ENCODE measurements at regions not wholly inside any gene's neighbourhood (a gene's known extent, or its start where the extent isn't known, plus 50 kb on each side); places are given as distances from the start of the nearest gene placed in this dataset.

GRCh38 chr9:28378231-28378630 is 805.0 kb upstream of the C9orf72 start:
- H3K27me3 ChIP-seq, result no peaks in the 10 kb centered on the region
- no peak overlapping the region for H3K4me3 ChIP-seq
- H3K27ac ChIP-seq, result no peak overlapping the region
- ATAC-seq, result peak; percentile 60
- no peak for TF ChIP-seq CTCF (IDR thresholded peaks at IDR 0.05)
- no peaks in the 10 kb centered on the region for H3K9me3 ChIP-seq
- H3K4me1 ChIP-seq, result no peaks in the 10 kb centered on the region
- intact Hi-C loops (cut with DNase I), result no loop called here
- DNase-seq, result no peak
- no peaks in the 10 kb centered on the region for H3K36me3 ChIP-seq

- Histone ChIP-seq H3K4me1 (no peaks in the 10 kb centered on the region), H3K36me3 (no peaks in the 10 kb centered on the region), H3K9me3 (no peaks in the 10 kb centered on the region), H3K27me3 (no peaks in the 10 kb centered on the region), H3K27ac (no peak overlapping the region), H3K4me3 (no peak overlapping the region)
- TF ChIP-seq CTCF (IDR thresholded peaks at IDR 0.05), result no peak
- intact Hi-C loops (cut with DNase I), result no loop called here
- DNase-seq, result no peak
- ATAC-seq, result no peak
These were observed 805.8 kb upstream of the C9orf72 start for GRCh38 chr9:28379082-28379481.

- intact Hi-C loops (cut with DNase I), result no loop called here
- H3K36me3 ChIP-seq, result no peaks in the 10 kb centered on the region
- H3K4me1 ChIP-seq, result no peaks in the 10 kb centered on the region
- no peaks in the 10 kb centered on the region for H3K27me3 ChIP-seq
- H3K4me3 ChIP-seq, result no peak overlapping the region
- no peaks in the 10 kb centered on the region for H3K9me3 ChIP-seq
- no peak for TF ChIP-seq CTCF (IDR thresholded peaks at IDR 0.05)
- no peak for ATAC-seq
- H3K27ac ChIP-seq, result no peak overlapping the region
- DNase-seq, result no peak
These were observed 816.1 kb upstream of the C9orf72 start for GRCh38 chr9:28389411-28389810.

DNA sequence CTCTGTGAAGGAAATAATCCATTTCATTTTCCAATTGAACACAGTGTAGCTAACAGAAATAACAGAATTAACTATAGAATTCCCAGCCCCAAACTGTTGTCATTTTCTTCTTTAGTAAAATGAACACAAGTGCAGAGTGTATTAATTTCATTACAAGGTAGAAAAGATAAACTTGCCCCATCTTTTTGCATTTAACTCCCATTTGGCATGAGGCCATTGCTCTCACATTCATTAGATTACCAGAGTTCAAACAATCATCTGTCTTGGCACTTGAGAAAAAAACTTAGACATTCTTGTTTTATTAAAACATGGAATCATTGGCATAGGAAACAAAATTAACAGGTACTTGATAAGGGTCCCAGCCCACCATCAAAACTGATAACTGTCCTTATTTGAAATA is 821.5 kb upstream of the C9orf72 start:
- H3K4me1 ChIP-seq, result no peaks in the 10 kb centered on the region
- no peaks in the 10 kb centered on the region for H3K36me3 ChIP-seq
- TF ChIP-seq CTCF (IDR thresholded peaks at IDR 0.05), result no peak
- no peaks in the 10 kb centered on the region for H3K9me3 ChIP-seq
- H3K27ac ChIP-seq, result no peak overlapping the region
- intact Hi-C loops (cut with DNase I), result no loop called here
- no peaks in the 10 kb centered on the region for H3K27me3 ChIP-seq
- DNase-seq (no peak), ATAC-seq (no peak)
- H3K4me3 ChIP-seq, result no peak overlapping the region

DNA sequence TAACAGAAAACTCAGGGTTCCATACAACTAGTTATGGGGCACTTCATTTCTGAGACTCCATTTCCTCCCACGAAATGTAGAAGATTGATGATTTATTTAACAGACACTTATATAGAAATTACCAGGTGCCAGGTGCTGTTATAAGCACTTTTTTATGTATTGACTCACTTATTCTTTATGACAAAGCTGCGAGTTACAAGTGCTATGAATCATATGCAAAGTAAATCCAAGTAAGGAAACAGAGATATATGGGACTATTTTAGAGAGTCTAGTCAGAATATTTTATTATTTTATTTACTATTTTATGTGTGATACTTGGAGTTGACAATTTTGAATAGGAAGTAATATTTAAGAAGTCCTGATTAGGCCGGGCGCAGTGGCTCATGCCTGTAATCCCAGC is 822.8 kb upstream of the C9orf72 start:
- Histone ChIP-seq H3K4me1 (no peaks in the 10 kb centered on the region), H3K27me3 (no peaks in the 10 kb centered on the region), H3K27ac (no peak overlapping the region), H3K36me3 (no peaks in the 10 kb centered on the region), H3K4me3 (no peak overlapping the region), H3K9me3 (no peaks in the 10 kb centered on the region)
- DNase-seq (no peak), ATAC-seq (no peak)
- TF ChIP-seq CTCF (IDR thresholded peaks at IDR 0.05), result no peak
- intact Hi-C loops (cut with DNase I), result no loop called here

- TF ChIP-seq CTCF (IDR thresholded peaks at IDR 0.05), result no peak
- intact Hi-C loops (cut with DNase I), result no loop called here
- Histone ChIP-seq H3K27ac (no peak overlapping the region), H3K36me3 (no peaks in the 10 kb centered on the region), H3K27me3 (no peaks in the 10 kb centered on the region), H3K4me3 (no peak overlapping the region), H3K9me3 (no peaks in the 10 kb centered on the region), H3K4me1 (no peaks in the 10 kb centered on the region)
- ATAC-seq (no peak), DNase-seq (no peak)
These were observed 834.1 kb upstream of the C9orf72 start for GRCh38 chr9:28407351-28407750.
